ENCODE measurements at regions not wholly inside any gene's neighbourhood (a gene's known extent, or its start where the extent isn't known, plus 50 kb on each side); places are given as distances from the start of the nearest gene placed in this dataset.
A peak's percentile ranks its signal among the peaks of the same experiment; 100 is the strongest.

GRCh38 chr3:73707772-73708171 is 83.0 kb upstream of the PDZRN3 start:
- Histone ChIP-seq H3K4me1 (peaks cover 47% of the 10 kb centered on the region), H3K9me3 (no peaks in the 10 kb centered on the region), H3K4me3 (ENCODE audit: low read depth, low read length) (no peak overlapping the region), H3K36me3 (ENCODE audit: control insufficient read depth, insufficient read depth, low read length) (no peaks in the 10 kb centered on the region), H3K27me3 (replicated peaks; ENCODE audit: control insufficient read depth, insufficient read depth, low read length) (no peaks in the 10 kb centered on the region)
- CTCF ChIA-PET, result no interaction called here
- H3K9me3 Mint-ChIP-seq (ENCODE audit: unreplicated experiment), result no peaks in the 10 kb centered on the region
- no peak for DNase-seq
- BruUV-seq (replicated peaks), result no TSS peak
- H3K27me3 Mint-ChIP-seq (ENCODE audit: insufficient read depth, unreplicated experiment), result no peaks in the 10 kb centered on the region
- peak overlapping the region; percentile 17 for H3K4me3 Mint-ChIP-seq (ENCODE audit: unreplicated experiment)
- peak overlapping the region; percentile 31 for H3K27ac Mint-ChIP-seq (ENCODE audit: unreplicated experiment)
- H3K36me3 Mint-ChIP-seq (ENCODE audit: insufficient read depth, unreplicated experiment), result no peaks in the 10 kb centered on the region
- POLR2A ChIA-PET, result no interaction called here
- intact Hi-C loops (cut with micrococcal nuclease; ENCODE audit: unreplicated experiment), result loop anchor here (5.0 kb wide), 1 partner anchor 195 kb away; no protein-coding TSS in a partner anchor
- TF ChIP-seq CTCF (IDR thresholded peaks at IDR 0.05; ENCODE audit: insufficient read depth in 1 of 2, low read depth in 1 of 2, low read length in 1 of 2, severe bottlenecking in 1 of 2, unreplicated experiment in 1 of 2), result no peak
- H3K4me1 Mint-ChIP-seq (ENCODE audit: low read depth, unreplicated experiment), result peaks cover 20% of the 10 kb centered on the region

- DNase-seq, result no peak
- Histone ChIP-seq H3K9me3 (no peaks in the 10 kb centered on the region), H3K4me1 (peaks cover 47% of the 10 kb centered on the region), H3K36me3 (ENCODE audit: control insufficient read depth, insufficient read depth, low read length) (no peaks in the 10 kb centered on the region), H3K4me3 (ENCODE audit: low read depth, low read length) (no peak overlapping the region), H3K27me3 (replicated peaks; ENCODE audit: control insufficient read depth, insufficient read depth, low read length) (no peaks in the 10 kb centered on the region)
- intact Hi-C loops (cut with micrococcal nuclease; ENCODE audit: unreplicated experiment), result loop anchor here (5.0 kb wide), 1 partner anchor 194 kb away; no protein-coding TSS in a partner anchor
- Mint-ChIP-seq H3K27ac (ENCODE audit: unreplicated experiment) (no peak overlapping the region), H3K27me3 (ENCODE audit: insufficient read depth, unreplicated experiment) (no peaks in the 10 kb centered on the region), H3K36me3 (ENCODE audit: insufficient read depth, unreplicated experiment) (no peaks in the 10 kb centered on the region), H3K9me3 (ENCODE audit: unreplicated experiment) (no peaks in the 10 kb centered on the region), H3K4me1 (ENCODE audit: low read depth, unreplicated experiment) (peaks cover 20% of the 10 kb centered on the region), H3K4me3 (ENCODE audit: unreplicated experiment) (no peak overlapping the region)
- ChIA-PET CTCF (no interaction called here), POLR2A (no interaction called here)
- BruUV-seq (replicated peaks), result no TSS peak
- TF ChIP-seq CTCF (IDR thresholded peaks at IDR 0.05; ENCODE audit: insufficient read depth in 1 of 2, low read depth in 1 of 2, low read length in 1 of 2, severe bottlenecking in 1 of 2, unreplicated experiment in 1 of 2), result no peak
Measured at GRCh38 chr3:73706771-73707170, 82.0 kb upstream of the PDZRN3 start.

DNA sequence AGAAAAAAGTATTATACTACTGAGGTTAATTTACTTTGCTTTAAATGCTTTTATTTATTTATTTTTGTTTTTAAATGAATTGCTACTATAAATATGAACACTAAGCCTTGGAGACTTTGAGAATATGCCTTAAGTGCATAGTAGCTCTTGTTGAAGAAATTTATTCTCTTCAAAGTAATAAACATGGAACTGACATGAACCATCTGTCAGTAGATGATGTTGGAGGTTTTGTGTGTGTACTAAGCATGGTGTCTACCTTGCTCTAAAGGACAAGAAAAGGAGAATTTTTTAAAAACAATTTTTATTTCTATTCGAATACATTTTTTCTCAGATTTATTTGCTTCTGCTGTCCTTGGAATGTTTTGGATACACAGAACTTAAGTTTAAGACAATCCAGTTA is 81.1 kb upstream of the PDZRN3 start:
- no peak for TF ChIP-seq CTCF (IDR thresholded peaks at IDR 0.05; ENCODE audit: insufficient read depth in 1 of 2, low read depth in 1 of 2, low read length in 1 of 2, severe bottlenecking in 1 of 2, unreplicated experiment in 1 of 2)
- DNase-seq, result no peak
- ChIA-PET POLR2A (no interaction called here), CTCF (no interaction called here)
- H3K4me3 ChIP-seq (ENCODE audit: low read depth, low read length), result no peak overlapping the region
- no peaks in the 10 kb centered on the region for H3K9me3 ChIP-seq
- peaks cover 47% of the 10 kb centered on the region for H3K4me1 ChIP-seq
- Mint-ChIP-seq H3K27me3 (ENCODE audit: insufficient read depth, unreplicated experiment) (no peaks in the 10 kb centered on the region), H3K9me3 (ENCODE audit: unreplicated experiment) (no peaks in the 10 kb centered on the region), H3K36me3 (ENCODE audit: insufficient read depth, unreplicated experiment) (no peaks in the 10 kb centered on the region), H3K27ac (ENCODE audit: unreplicated experiment) (no peak overlapping the region), H3K4me3 (ENCODE audit: unreplicated experiment) (no peak overlapping the region), H3K4me1 (ENCODE audit: low read depth, unreplicated experiment) (peaks cover 20% of the 10 kb centered on the region)
- no peaks in the 10 kb centered on the region for H3K27me3 ChIP-seq (replicated peaks; ENCODE audit: control insufficient read depth, insufficient read depth, low read length)
- intact Hi-C loops (cut with micrococcal nuclease; ENCODE audit: unreplicated experiment), result loop anchor here (5.0 kb wide), 1 partner anchor 193 kb away; no protein-coding TSS in a partner anchor
- no TSS peak for BruUV-seq (replicated peaks)
- H3K36me3 ChIP-seq (ENCODE audit: control insufficient read depth, insufficient read depth, low read length), result no peaks in the 10 kb centered on the region

Data from Caco-2 (cell line).